OCI-LY1 (cell line): ENCODE measurements at regions not wholly inside any gene's neighbourhood (a gene's known extent, or its start where the extent isn't known, plus 50 kb on each side); places are given as distances from the start of the nearest gene placed in this dataset.

ENCODE experiments used
- EZH2 ChIP-seq: fragments of 200-600 bp; sonication (generic), shearing (Covaris generic); IDR thresholded peaks from 2 replicates; pipeline ENCODE4 v1.8.0; 2017; ENCODE audit warnings: borderline replicate concordance, mixed run types, mild to moderate bottlenecking, antibody characterized with exemption, low read length, moderate library complexity, mixed read lengths
- TF ChIP-seq, protein P1 (sequence below): fragments of 200-600 bp; sonication (generic), shearing (Covaris generic); IDR thresholded peaks from 2 replicates; pipeline ENCODE4 v1.5.1; 2017; ENCODE audit warnings: mild to moderate bottlenecking, antibody characterized with exemption, low read length, moderate library complexity, mixed read lengths

DNA sequence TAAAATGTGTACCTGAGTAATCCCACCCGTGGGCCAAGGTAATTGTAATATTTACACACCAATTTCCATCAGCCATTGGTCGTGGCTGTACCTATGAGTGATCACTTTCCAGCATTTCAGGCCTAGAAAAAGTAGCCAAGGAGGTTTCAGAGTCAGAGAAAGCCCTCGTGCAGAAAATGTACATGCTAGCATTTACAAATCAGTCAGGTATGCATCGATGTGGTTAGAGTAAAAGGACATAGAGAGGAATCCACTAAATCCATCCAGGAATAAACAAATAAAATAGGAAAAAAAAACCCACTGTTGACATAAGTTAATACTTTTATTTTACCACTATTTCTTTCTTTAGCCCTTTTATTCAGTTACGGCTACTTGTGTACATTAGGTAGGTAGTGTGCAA lies 256.8 kb downstream of the TRIML1 start:
- TF ChIP-seq, protein P1, sequence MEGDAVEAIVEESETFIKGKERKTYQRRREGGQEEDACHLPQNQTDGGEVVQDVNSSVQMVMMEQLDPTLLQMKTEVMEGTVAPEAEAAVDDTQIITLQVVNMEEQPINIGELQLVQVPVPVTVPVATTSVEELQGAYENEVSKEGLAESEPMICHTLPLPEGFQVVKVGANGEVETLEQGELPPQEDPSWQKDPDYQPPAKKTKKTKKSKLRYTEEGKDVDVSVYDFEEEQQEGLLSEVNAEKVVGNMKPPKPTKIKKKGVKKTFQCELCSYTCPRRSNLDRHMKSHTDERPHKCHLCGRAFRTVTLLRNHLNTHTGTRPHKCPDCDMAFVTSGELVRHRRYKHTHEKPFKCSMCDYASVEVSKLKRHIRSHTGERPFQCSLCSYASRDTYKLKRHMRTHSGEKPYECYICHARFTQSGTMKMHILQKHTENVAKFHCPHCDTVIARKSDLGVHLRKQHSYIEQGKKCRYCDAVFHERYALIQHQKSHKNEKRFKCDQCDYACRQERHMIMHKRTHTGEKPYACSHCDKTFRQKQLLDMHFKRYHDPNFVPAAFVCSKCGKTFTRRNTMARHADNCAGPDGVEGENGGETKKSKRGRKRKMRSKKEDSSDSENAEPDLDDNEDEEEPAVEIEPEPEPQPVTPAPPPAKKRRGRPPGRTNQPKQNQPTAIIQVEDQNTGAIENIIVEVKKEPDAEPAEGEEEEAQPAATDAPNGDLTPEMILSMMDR, result no peak
- TF ChIP-seq EZH2, result no peak
